ENCODE measurements at regions not wholly inside any gene's neighbourhood (a gene's known extent, or its start where the extent isn't known, plus 50 kb on each side); places are given as distances from the start of the nearest gene placed in this dataset.

DNA sequence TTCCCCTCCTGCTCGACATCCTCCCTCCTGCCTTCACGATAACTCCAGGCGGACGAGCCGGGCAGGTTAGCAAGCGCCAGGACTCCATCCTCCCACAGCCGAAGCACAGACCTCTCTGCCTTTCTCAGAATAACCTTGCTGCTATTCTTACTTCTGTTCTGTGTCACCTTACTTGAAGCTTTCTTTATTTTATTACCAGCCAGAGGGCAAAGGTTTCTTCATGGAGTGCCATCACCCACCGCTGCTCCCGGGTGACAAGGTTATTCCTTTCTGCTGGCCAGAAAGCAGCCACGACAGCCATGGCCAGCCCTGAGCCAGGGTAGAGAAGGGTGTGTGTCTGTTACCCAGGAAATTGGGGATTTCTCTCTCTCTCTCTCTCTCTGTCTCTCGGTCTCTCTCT is 227.1 kb downstream of the ANAPC1 start:
- Histone ChIP-seq H3K9me3 (no peaks in the 10 kb centered on the region), H3K4me1 (peaks cover 0 to 20% (median 12%) of the 10 kb centered on the region in 4 donors), H3K4me3 (no peak overlapping the region), H3K27ac (no peak overlapping the region), H3K36me3 (no peaks in the 10 kb centered on the region), H3K27me3 (no peaks in the 10 kb centered on the region)
- intact Hi-C loops (cut with DNase I; ENCODE audit: low total_unique reads), result no loop called here
- TF ChIP-seq, protein P1, sequence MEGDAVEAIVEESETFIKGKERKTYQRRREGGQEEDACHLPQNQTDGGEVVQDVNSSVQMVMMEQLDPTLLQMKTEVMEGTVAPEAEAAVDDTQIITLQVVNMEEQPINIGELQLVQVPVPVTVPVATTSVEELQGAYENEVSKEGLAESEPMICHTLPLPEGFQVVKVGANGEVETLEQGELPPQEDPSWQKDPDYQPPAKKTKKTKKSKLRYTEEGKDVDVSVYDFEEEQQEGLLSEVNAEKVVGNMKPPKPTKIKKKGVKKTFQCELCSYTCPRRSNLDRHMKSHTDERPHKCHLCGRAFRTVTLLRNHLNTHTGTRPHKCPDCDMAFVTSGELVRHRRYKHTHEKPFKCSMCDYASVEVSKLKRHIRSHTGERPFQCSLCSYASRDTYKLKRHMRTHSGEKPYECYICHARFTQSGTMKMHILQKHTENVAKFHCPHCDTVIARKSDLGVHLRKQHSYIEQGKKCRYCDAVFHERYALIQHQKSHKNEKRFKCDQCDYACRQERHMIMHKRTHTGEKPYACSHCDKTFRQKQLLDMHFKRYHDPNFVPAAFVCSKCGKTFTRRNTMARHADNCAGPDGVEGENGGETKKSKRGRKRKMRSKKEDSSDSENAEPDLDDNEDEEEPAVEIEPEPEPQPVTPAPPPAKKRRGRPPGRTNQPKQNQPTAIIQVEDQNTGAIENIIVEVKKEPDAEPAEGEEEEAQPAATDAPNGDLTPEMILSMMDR (IDR thresholded peaks at IDR 0.05), result no peak
- TF ChIP-seq POLR2AphosphoS5 (IDR thresholded peaks at IDR 0.05) (no peak), POLR2A (IDR thresholded peaks at IDR 0.05) (no peak), EP300 (IDR thresholded peaks at IDR 0.05) (no peak)
- DNase-seq, result no peak
- 70 to 86% (median 79%) methylated on average over 11 of the region's 11 CpGs for WGBS, 5 donors

DNA sequence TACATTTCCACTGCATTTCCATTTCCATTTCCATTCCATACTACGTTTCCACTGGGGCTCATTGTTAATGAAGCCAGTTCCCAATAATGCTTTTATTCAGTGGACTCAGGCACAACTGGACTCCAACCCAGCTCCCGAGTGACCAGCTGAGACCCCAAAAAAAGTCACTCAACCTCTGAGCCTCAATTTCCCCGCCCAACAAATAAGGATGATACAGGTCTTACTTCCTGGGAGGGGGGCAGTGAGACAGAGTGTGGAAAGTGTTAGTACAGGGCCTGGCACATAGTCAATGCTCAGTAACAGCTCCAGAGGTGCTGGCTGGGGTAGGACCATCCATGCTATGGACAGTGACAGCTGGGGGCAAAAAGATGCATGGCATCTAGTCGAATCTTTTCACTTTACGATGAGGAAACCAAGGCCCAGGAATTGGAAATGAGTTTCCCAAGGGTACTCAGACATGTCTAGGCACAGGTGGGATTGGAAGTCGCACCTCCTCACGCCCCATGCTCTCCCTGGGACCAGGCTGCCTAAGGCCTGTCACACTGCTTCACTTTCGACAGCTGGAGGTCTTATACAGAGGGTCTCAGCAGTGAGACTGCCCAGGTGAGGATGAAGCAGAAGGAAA is 226.5 kb downstream of the ANAPC1 start:
- Histone ChIP-seq H3K36me3 (no peaks in the 10 kb centered on the region), H3K9me3 (no peaks in the 10 kb centered on the region), H3K27ac (no peak overlapping the region), H3K4me3 (no peak overlapping the region), H3K4me1 (peaks cover 0 to 20% (median 12%) of the 10 kb centered on the region in 4 donors), H3K27me3 (no peaks in the 10 kb centered on the region)
- TF ChIP-seq EP300 (IDR thresholded peaks at IDR 0.05) (no peak), POLR2AphosphoS5 (IDR thresholded peaks at IDR 0.05) (no peak), POLR2A (IDR thresholded peaks at IDR 0.05) (no peak)
- TF ChIP-seq, protein P1 (IDR thresholded peaks at IDR 0.05), result no peak
- intact Hi-C loops (cut with DNase I; ENCODE audit: low total_unique reads), result no loop called here
- no peak for DNase-seq
- 95 to 98% (median 96%) methylated on average over 8 of the region's 8 CpGs for WGBS, 5 donors

DNA sequence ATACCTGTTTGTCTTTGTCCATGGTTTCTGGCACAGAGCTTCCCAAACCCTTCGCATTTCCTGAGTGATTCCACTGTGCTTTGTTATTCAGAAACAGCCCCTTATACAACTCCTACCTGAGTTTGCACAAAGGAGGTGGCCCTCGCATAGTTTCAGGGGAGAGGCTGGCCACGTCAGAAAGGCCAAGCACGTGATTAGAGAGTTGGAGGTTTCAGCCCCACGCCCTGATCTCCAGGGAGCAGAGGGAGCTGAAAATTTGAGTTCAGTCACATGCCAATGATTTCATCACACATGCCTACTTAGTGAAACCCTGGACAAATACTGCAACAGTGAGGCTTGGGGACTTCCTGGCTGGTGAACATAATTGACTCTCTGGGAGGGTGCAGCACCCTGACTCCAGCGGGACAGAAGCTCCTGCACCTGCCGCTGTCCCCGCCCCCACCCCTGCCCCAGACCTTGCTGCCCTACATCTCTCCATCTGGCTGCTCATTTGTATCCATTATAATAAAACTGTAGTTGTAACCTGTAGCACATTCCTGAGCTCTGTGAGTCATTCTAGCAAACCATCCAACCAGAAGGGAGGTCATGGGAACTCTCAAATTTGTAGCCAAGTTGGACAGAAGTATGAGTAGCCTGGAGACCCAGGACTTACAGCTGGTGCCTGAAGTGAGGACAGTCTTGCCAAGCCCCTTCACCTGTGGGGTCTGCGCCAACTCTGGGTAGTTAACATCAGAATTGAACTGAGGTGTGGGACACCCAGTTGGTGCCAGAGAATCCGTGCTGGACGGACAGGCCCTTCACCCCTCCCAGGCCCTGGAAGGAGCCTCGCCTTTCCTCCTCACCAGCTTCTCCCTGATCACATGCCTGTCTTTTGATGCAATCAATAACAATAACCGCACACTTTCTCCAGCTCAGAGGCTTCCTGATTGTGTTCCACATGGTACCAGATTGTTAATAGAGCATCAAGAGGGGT is 224.3 kb downstream of the ANAPC1 start:
- H3K4me1 ChIP-seq, result peaks cover 11 to 31% (median 17%) of the 10 kb centered on the region in 4 donors
- no peak overlapping the region for H3K4me3 ChIP-seq
- H3K9me3 ChIP-seq, result no peaks in the 10 kb centered on the region
- 52 to 65% (median 55%) methylated on average over 12 to 13 of the region's 13 CpGs for WGBS, 5 donors
- no peaks in the 10 kb centered on the region for H3K36me3 ChIP-seq
- TF ChIP-seq EP300 (IDR thresholded peaks at IDR 0.05), result no peak
- TF ChIP-seq POLR2AphosphoS5 (IDR thresholded peaks at IDR 0.05), result peak in 2 of 3 donors; percentile 36 to 69
- no peaks in the 10 kb centered on the region for H3K27me3 ChIP-seq
- peak; percentile 72 to 94 for DNase-seq
- intact Hi-C loops (cut with DNase I; ENCODE audit: low total_unique reads), result no loop called here
- H3K27ac ChIP-seq, result peak overlapping the region; percentile 15 to 79 (median 73)

DNA sequence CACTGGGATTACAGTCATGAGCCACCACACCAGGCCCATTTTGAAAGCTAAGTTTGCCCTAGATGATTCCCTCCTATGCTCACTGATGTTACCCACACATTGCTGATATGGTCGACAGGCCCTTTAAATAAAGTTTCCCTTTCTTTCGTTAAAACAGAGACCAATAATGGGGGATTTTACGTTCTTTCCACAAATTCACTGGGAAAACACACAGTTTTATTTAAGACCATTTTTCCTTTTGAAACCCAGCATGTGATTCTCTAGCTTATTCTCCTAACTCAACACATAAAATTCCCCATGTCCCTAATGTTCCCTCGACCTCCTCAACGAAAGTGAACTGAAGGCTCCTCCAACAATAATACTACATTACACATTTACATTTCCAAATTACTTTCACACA is 223.2 kb downstream of the ANAPC1 start:
- no peaks in the 10 kb centered on the region for H3K36me3 ChIP-seq
- H3K27ac ChIP-seq, result peak overlapping the region in 1 of 5 donors; percentile 76
- no peak overlapping the region for H3K4me3 ChIP-seq
- intact Hi-C loops (cut with DNase I; ENCODE audit: low total_unique reads), result no loop called here
- H3K4me1 ChIP-seq, result peaks cover 11 to 31% (median 17%) of the 10 kb centered on the region in 4 donors
- WGBS, 5 donors, result 96 to 98% (median 97%) methylated on average over 5 of the region's 5 CpGs
- H3K27me3 ChIP-seq, result no peaks in the 10 kb centered on the region
- no peaks in the 10 kb centered on the region for H3K9me3 ChIP-seq
- no peak for TF ChIP-seq EP300 (IDR thresholded peaks at IDR 0.05)
- TF ChIP-seq POLR2A (IDR thresholded peaks at IDR 0.05), result no peak
- no peak for TF ChIP-seq POLR2AphosphoS5 (IDR thresholded peaks at IDR 0.05)
- TF ChIP-seq, protein P1 (IDR thresholded peaks at IDR 0.05), result no peak
- no peak for DNase-seq

Data from stomach (tissue), 8 donors.